ENCODE measurements at regions not wholly inside any gene's neighbourhood (a gene's known extent, or its start where the extent isn't known, plus 50 kb on each side); places are given as distances from the start of the nearest gene placed in this dataset.

DNA sequence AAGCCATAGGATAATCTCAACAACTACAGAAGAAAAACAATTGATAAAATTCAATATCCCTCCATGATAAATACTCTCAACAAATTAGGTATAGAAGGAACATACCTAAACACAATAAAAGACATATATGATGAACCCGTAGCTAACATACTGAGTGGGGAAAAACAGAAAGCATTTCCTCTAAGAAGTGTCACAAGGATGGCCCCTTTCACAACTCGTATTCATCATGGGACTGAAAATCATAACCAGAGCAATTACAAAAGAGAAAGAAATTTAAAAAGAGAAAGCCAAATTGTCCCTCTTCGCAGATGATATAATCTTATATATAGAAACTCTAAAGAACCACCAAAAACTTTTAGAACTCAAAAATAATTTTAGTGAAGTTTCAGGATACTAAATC lies 146.3 kb upstream of the RGMB start:
- DNase-seq (no peak), ATAC-seq (no peak)
- H3K27me3 Mint-ChIP-seq = peaks cover 22% of the 10 kb centered on the region
- H3K9me3 ChIP-seq (ENCODE audit: control insufficient read depth, low read length, poor library complexity, severe bottlenecking) = no peaks in the 10 kb centered on the region
- no peak overlapping the region for H3K4me3 Mint-ChIP-seq
- H3K36me3 Mint-ChIP-seq (ENCODE audit: low read depth) = no peaks in the 10 kb centered on the region
- no peak overlapping the region for H3K27ac Mint-ChIP-seq
- no peaks in the 10 kb centered on the region for H3K4me1 Mint-ChIP-seq

DNA sequence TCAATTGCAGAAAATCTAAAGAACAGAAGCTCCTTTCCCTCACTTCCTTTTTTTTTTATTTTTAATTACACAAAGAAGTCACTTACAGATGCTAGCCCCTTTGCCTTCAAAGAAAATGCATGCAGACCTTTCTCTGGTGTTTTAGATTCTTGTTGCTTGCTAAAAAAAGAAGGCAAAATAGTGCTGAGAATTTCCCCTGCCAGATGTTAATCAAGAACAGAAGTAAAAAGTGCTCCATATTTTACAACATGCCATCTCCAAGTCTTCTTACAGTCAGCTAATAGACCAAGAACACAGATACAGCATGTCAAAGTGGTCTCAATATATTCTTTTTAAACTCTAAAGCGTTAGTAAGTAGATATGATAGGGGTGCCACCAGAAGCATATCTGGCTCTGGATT lies 142.8 kb upstream of the RGMB start:
- Mint-ChIP-seq H3K27ac (no peak overlapping the region), H3K4me1 (no peaks in the 10 kb centered on the region), H3K36me3 (ENCODE audit: low read depth) (no peaks in the 10 kb centered on the region), H3K27me3 (peaks cover 9% of the 10 kb centered on the region), H3K4me3 (no peak overlapping the region)
- no peak for DNase-seq
- ATAC-seq = no peak
- no peaks in the 10 kb centered on the region for H3K9me3 ChIP-seq (ENCODE audit: control insufficient read depth, low read length, poor library complexity, severe bottlenecking)

DNA sequence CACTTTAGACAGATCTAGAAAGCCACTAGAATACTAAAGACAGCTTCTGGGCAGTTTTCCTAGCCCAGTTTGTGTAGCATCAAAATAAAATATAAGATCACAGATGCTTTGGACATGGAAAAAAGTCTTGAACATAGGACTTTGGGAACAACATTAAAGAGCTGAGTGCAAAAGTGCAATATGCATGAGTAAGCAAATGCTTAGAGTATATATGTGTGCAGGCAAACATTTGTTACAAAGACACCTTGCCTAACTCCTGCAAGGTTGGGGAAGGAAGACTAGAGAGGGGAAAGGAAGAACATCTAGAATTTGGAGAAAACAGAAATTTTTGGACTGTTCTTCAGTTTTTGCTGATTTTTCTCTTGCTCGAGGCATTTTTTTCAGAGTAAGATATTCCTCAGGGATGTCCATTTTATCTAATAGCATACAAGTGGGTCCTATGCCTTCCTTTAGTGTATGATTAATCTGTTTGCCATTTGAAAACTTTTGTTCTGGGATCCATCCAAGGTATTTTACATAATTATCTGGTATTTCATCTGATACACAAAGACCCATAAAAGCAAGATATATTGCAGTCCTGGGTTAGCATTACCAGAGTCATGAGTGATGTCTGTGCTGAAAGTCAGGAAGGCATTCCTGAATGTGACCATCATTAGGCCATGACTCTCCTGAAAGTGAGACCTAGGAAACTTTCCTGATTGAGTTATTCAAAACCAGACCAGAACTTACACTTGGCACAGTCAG lies 142.0 kb upstream of the RGMB start:
- no peak for ATAC-seq
- no peaks in the 10 kb centered on the region for H3K9me3 ChIP-seq (ENCODE audit: control insufficient read depth, low read length, poor library complexity, severe bottlenecking)
- Mint-ChIP-seq H3K4me1 (no peaks in the 10 kb centered on the region), H3K4me3 (no peak overlapping the region), H3K36me3 (ENCODE audit: low read depth) (no peaks in the 10 kb centered on the region), H3K27ac (no peak overlapping the region), H3K27me3 (peaks cover 6% of the 10 kb centered on the region)
- no peak for DNase-seq

DNA sequence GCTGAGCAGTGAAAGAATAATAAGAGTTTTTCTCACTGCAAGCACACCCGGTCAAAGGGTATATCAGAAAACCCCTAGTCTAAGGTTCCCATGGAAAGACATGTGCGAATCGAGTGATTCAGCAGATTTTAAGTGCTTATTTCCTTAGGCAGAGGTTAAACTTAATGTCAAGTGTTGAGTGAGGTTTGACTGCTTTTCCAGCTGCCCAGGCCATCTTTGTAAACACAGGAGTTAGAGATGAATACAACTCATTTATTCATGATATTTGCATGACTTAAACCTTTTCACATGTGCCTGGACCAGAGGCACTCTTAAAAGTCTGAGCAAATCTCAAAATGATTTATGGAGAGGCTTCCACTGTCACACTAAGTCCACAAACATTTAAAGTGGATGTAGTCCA lies 137.8 kb upstream of the RGMB start:
- no peaks in the 10 kb centered on the region for H3K9me3 ChIP-seq (ENCODE audit: control insufficient read depth, low read length, poor library complexity, severe bottlenecking)
- H3K4me3 Mint-ChIP-seq = no peak overlapping the region
- H3K27me3 Mint-ChIP-seq = peaks cover 11% of the 10 kb centered on the region
- H3K36me3 Mint-ChIP-seq (ENCODE audit: low read depth) = no peaks in the 10 kb centered on the region
- H3K27ac Mint-ChIP-seq = no peak overlapping the region
- ATAC-seq = no peak
- no peak for DNase-seq
- H3K4me1 Mint-ChIP-seq = no peaks in the 10 kb centered on the region

DNA sequence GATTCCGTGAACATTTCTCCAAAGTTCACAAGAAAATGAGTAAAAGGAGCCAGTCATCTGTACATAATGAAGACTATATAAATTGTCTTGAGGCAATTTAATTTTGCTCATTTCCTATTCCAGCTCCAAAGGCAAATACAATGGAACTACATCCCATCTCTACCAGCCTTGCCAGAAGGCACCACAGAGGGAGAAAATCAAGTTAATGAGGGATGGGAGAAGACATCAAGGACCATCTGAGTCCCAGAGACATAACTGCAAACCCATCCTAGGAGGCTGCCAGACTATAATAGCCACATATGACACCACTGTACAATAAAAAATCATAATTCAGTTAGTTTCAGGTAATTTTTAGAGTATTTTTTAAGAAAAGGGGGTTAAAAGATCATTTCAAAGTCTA lies 136.3 kb upstream of the RGMB start:
- H3K27me3 Mint-ChIP-seq = peaks cover 10% of the 10 kb centered on the region
- no peak for ATAC-seq
- no peaks in the 10 kb centered on the region for H3K4me1 Mint-ChIP-seq

DNA sequence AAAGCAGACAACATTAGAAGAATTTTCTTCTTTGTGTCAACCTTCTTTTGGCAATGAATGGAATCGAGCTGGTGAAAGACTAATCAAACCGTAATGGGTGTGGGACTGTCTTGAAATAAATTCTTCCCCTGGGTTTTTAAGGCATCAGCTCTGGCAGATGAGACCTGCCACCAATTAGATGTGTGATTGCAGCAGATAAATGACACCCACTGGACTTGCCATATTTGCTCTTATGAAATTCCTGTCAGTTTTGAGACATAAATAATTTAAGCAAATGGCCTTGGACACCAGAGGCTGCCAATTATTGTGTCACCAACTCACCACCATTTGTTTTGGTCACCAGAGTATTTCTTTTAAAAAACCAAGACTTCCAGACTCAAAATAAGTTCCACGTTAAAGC lies 135.9 kb upstream of the RGMB start:
- no peaks in the 10 kb centered on the region for H3K9me3 ChIP-seq (ENCODE audit: control insufficient read depth, low read length, poor library complexity, severe bottlenecking)
- H3K27ac Mint-ChIP-seq = no peak overlapping the region
- H3K36me3 Mint-ChIP-seq (ENCODE audit: low read depth) = no peaks in the 10 kb centered on the region
- H3K27me3 Mint-ChIP-seq = peaks cover 10% of the 10 kb centered on the region
- H3K4me1 Mint-ChIP-seq = no peaks in the 10 kb centered on the region
- ATAC-seq (no peak), DNase-seq (no peak)
- no peak overlapping the region for H3K4me3 Mint-ChIP-seq

More for the DNA sequence above, 136.3 kb upstream of the RGMB start:
- Mint-ChIP-seq H3K36me3 (ENCODE audit: low read depth) (no peaks in the 10 kb centered on the region), H3K27ac (no peak overlapping the region), H3K4me3 (no peak overlapping the region)
- H3K9me3 ChIP-seq (ENCODE audit: control insufficient read depth, low read length, poor library complexity, severe bottlenecking) = no peaks in the 10 kb centered on the region
- DNase-seq = no peak

DNA sequence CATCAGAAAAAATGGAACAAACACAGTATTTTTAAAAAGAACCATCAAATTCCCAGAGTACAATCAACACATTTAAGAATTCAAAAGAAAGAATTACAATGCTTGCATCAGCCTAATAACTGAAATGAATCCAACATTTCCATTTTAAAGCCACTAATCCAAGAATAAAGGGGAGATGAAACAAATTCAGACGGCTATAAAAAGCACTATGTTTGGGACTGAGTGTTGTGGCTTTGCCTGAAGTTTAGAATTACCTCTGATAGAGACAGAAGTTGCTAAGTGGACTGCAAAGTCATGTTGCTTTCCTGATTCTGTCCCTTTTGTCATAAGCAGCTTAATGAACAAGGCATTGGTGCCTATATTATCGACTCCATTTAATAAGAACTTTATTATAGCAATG lies 135.4 kb upstream of the RGMB start:
- H3K9me3 ChIP-seq (ENCODE audit: control insufficient read depth, low read length, poor library complexity, severe bottlenecking) = no peaks in the 10 kb centered on the region
- H3K4me1 Mint-ChIP-seq = no peaks in the 10 kb centered on the region
- no peak overlapping the region for H3K4me3 Mint-ChIP-seq
- no peaks in the 10 kb centered on the region for H3K36me3 Mint-ChIP-seq (ENCODE audit: low read depth)
- ATAC-seq (no peak), DNase-seq (no peak)
- H3K27me3 Mint-ChIP-seq = peaks cover 10% of the 10 kb centered on the region
- H3K27ac Mint-ChIP-seq = no peak overlapping the region

DNA sequence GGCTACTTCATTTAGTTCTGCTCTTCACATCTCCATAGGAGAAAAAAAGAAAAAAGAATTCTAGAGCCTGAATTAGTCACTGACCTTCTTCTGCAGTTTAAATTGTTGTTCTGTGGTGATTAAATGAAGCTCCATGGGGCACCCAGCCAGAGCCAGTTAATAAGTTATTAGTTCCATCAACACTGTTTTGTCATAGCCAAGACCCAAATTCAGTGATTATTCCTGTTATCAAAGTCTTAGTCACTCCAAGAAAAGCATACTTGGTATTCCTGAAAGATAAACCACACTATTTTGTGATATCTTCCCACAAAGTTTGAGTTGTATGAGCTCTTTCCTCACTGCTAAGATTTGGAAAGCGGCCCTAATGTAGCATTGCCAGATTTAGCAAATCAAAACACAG lies 134.8 kb upstream of the RGMB start:
- H3K9me3 ChIP-seq (ENCODE audit: control insufficient read depth, low read length, poor library complexity, severe bottlenecking) = no peaks in the 10 kb centered on the region
- no peak overlapping the region for H3K27ac Mint-ChIP-seq
- ATAC-seq (no peak), DNase-seq (no peak)
- peaks cover 10% of the 10 kb centered on the region for H3K27me3 Mint-ChIP-seq
- no peaks in the 10 kb centered on the region for H3K4me1 Mint-ChIP-seq
- H3K4me3 Mint-ChIP-seq = no peak overlapping the region
- H3K36me3 Mint-ChIP-seq (ENCODE audit: low read depth) = no peaks in the 10 kb centered on the region

DNA sequence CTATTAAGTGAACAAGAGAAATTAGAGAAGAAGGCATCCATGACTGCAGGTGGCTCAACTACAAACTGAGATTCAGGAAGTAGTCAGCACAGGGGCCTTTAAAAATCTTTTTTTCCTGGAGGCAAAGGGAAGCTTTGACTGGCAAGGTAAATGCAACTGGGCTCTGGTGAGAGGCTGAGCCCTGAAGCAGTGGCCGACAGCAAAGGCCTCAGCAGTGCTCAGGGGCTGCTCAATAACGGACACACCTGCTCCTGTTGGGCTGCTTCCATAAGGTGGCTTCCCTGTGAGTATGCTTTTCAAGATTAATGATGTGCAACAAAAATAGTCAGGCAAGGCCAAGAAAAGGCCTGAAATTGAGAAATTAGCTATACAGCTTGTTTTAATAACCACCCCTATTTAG lies 134.2 kb upstream of the RGMB start:
- no peaks in the 10 kb centered on the region for H3K4me1 Mint-ChIP-seq
- no peak for ATAC-seq

DNA sequence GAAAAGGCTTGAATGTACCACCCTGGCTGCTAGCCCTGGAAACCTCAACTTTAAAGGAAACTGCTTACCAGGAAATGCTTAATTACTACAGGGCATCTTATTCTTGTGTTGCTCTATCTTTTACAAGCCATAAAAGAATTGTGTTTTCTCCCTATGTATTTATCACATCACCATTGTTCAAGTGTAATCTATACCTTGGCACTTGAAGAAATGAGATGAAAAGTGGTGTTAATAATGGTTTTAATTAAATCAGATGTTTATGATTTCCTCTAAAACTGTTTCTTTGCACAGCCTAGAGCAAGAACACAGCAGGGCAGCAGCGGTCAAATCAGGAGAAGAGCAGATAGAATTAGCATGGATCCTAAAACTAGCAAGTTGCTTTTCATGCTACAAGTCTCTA lies 131.8 kb upstream of the RGMB start:
- Mint-ChIP-seq H3K4me3 (no peak overlapping the region), H3K27me3 (peaks cover 10% of the 10 kb centered on the region), H3K27ac (no peak overlapping the region), H3K36me3 (ENCODE audit: low read depth) (no peaks in the 10 kb centered on the region), H3K4me1 (no peaks in the 10 kb centered on the region)
- DNase-seq (no peak), ATAC-seq (no peak)
- H3K9me3 ChIP-seq (ENCODE audit: control insufficient read depth, low read length, poor library complexity, severe bottlenecking) = no peaks in the 10 kb centered on the region

More for the DNA sequence above, 134.2 kb upstream of the RGMB start:
- no peaks in the 10 kb centered on the region for H3K9me3 ChIP-seq (ENCODE audit: control insufficient read depth, low read length, poor library complexity, severe bottlenecking)
- H3K27me3 Mint-ChIP-seq = peaks cover 10% of the 10 kb centered on the region
- no peaks in the 10 kb centered on the region for H3K36me3 Mint-ChIP-seq (ENCODE audit: low read depth)
- DNase-seq = no peak
- H3K4me3 Mint-ChIP-seq = no peak overlapping the region
- H3K27ac Mint-ChIP-seq = no peak overlapping the region

DNA sequence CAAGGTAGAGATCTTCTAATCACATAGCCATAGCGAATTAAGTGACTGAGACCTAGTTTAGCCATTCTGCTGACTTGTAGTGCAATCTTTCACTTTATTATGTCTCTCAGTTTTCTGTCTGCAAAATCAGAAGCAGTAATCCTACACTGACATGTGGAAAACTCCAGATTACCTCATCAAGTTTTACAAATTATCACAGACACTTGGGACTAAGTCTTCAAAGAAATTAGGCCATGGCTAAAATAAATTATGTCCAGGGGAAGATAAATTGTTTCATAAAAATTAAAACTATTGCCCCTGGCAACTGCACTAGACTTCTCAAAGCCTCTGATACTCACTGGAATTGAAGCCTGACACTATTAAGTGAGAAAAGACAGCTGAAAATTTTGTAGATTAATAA lies 129.9 kb upstream of the RGMB start:
- Mint-ChIP-seq H3K36me3 (ENCODE audit: low read depth) (no peaks in the 10 kb centered on the region), H3K27ac (no peak overlapping the region), H3K4me3 (no peak overlapping the region), H3K27me3 (peaks cover 8% of the 10 kb centered on the region), H3K4me1 (no peaks in the 10 kb centered on the region)
- DNase-seq = no peak
- ATAC-seq = no peak
- no peaks in the 10 kb centered on the region for H3K9me3 ChIP-seq (ENCODE audit: control insufficient read depth, low read length, poor library complexity, severe bottlenecking)

DNA sequence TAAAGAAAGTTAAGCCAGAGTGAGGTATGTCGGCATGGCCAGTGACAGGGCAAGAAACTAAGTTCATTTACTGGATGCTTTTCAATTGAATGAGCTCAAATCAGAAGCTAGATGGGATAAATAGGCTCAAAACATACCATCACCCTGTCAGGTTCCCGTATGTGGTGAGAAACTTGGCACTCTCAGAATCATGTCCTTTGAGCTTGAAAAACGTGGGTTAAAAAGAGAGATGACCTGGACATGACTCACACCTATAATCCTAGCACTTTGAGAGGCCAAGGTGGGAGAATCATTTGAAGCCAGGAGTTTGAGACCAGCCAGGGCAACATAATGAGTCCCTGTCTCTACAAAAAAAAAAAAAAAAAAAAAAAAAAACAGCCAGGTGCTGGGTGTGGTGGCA lies 121.7 kb upstream of the RGMB start:
- Mint-ChIP-seq H3K4me3 (no peak overlapping the region), H3K4me1 (no peaks in the 10 kb centered on the region)
- no peak for DNase-seq

DNA sequence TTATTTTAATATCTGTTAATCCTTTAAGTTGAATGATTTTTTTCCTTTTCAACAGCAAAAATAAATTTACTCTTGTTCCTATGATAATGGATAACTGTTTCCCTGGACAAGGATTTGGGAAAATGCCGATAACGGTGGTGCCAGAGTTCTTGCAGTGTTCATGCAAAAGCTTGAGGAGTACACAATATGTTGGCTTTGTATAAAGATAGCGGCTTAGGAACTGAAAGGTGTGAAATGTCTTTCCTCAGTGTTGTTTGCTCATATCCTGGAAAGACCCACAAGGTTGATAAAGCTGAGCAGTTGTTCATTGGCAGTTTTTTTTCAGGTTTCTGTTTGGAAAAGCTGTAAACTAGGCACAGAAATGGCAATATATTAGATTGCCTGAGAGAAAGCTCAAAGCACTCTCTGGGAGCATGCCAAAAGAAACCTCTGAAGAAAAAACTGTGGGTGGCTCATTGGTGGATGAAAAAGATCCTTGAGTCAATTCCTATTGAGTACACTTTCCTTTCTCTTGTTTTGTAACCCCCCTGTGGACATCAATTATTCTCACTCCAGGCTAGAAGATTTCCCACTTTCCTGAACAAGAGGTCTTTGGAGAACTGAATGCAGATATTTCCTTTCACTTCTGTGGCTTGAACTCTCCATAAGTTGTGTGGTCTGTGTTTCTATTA lies 117.2 kb upstream of the RGMB start:
- Mint-ChIP-seq H3K27me3 (no peaks in the 10 kb centered on the region), H3K36me3 (ENCODE audit: low read depth) (no peaks in the 10 kb centered on the region)

More for the DNA sequence above, 121.7 kb upstream of the RGMB start:
- Mint-ChIP-seq H3K27ac (no peak overlapping the region), H3K36me3 (ENCODE audit: low read depth) (no peaks in the 10 kb centered on the region), H3K27me3 (no peaks in the 10 kb centered on the region)
- ATAC-seq = no peak
- no peaks in the 10 kb centered on the region for H3K9me3 ChIP-seq (ENCODE audit: control insufficient read depth, low read length, poor library complexity, severe bottlenecking)

DNA sequence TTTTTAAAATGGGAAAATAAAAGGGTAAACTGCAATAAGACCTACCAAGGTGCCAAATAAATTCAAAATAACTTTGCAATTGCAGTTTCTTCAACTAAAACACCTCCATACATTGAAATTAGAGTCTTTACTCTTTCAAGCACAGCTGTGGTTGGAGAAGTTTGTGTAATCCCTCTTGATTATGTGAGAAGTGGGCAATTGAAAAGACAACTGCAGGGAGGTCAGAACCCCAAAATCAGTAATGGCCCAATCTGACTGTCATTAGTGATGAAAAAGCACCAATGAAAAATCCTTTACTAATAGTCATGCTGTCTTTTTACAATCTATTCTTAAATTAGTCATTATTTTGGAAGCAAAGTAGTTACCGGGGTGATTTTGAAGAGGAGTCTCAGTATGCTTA lies 116.7 kb upstream of the RGMB start:
- H3K36me3 Mint-ChIP-seq (ENCODE audit: low read depth) = no peaks in the 10 kb centered on the region
- no peak overlapping the region for H3K4me3 Mint-ChIP-seq
- H3K27me3 Mint-ChIP-seq = no peaks in the 10 kb centered on the region
- H3K27ac Mint-ChIP-seq = no peak overlapping the region
- no peak for ATAC-seq
- no peaks in the 10 kb centered on the region for H3K4me1 Mint-ChIP-seq
- H3K9me3 ChIP-seq (ENCODE audit: control insufficient read depth, low read length, poor library complexity, severe bottlenecking) = no peaks in the 10 kb centered on the region
- DNase-seq = no peak

More for the DNA sequence above, 117.2 kb upstream of the RGMB start:
- Mint-ChIP-seq H3K4me3 (no peak overlapping the region), H3K4me1 (no peaks in the 10 kb centered on the region), H3K27ac (no peak overlapping the region)
- no peaks in the 10 kb centered on the region for H3K9me3 ChIP-seq (ENCODE audit: control insufficient read depth, low read length, poor library complexity, severe bottlenecking)
- DNase-seq (no peak), ATAC-seq (no peak)
